ENCODE measurements at regions not wholly inside any gene's neighbourhood (a gene's known extent, or its start where the extent isn't known, plus 50 kb on each side); places are given as distances from the start of the nearest gene placed in this dataset.

GRCh38 chr17:79252886-79253285 lies 178.3 kb downstream of the ENGASE start:
- TF ChIP-seq POLR2A (IDR thresholded peaks at IDR 0.05) (no peak), CTCF (IDR thresholded peaks at IDR 0.05) (no peak)
- Histone ChIP-seq H3K27ac (no peak overlapping the region), H3K27me3 (peaks cover 0 to 6% of the 10 kb centered on the region in 2 donors), H3K36me3 (replicated peaks in 1 of 2; ENCODE audit: insufficient read depth in 1 of 2, low read depth in 2 of 2) (no peaks in the 10 kb centered on the region), H3K4me1 (no peaks in the 10 kb centered on the region), H3K9me3 (no peaks in the 10 kb centered on the region), H3K4me3 (no peak overlapping the region)
- DNase-seq (no peak), ATAC-seq (no peak)
- WGBS, 2 donors: 26 to 30% methylated on average over 12 of the region's 12 CpGs
- intact Hi-C loops (cut with DNase I): no loop called here

- intact Hi-C loops (cut with DNase I): no loop called here
- H3K27ac ChIP-seq: no peak overlapping the region
- no peak for DNase-seq
- H3K27me3 ChIP-seq: peaks cover 0 to 6% of the 10 kb centered on the region in 2 donors
- H3K4me3 ChIP-seq: no peak overlapping the region
- ATAC-seq: no peak
- H3K4me1 ChIP-seq: no peaks in the 10 kb centered on the region
- H3K9me3 ChIP-seq: no peaks in the 10 kb centered on the region
- H3K36me3 ChIP-seq (replicated peaks in 1 of 2; ENCODE audit: insufficient read depth in 1 of 2, low read depth in 2 of 2): no peaks in the 10 kb centered on the region
- TF ChIP-seq POLR2A (IDR thresholded peaks at IDR 0.05): no peak
- TF ChIP-seq CTCF (IDR thresholded peaks at IDR 0.05): no peak
- 56% methylated on average over 1 to 4 of the region's 4 CpGs for WGBS, 2 donors
Observed at GRCh38 chr17:79251824-79252223, 177.2 kb downstream of the ENGASE start.

DNA sequence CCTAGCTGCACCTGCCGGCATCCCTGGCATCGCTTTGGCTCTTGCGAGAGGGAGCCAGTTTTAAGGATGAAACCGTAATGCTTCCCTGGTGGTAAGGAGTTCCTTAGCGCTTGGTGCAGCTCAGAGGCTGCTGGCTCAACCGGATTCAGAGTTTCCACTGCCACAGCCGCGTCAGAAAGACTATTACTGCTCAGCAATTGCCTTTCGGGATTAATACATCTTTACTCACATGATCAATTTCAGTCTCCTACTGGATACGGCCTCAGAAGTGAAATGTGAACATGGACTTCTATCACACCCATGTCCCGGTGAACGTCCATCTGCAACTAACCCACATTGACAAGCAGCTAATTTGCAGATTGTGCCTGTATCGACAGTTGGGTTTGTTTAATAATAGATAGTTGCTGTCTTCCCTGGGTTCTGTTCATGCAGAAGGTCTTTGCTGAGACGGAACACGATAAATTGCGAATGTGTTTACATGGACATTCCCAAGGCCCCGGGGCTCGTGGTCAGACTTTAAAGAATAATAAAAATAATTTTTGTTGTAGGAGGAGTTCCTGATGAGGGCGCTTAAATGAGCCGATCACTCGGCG lies 175.4 kb downstream of the ENGASE start:
- 60 to 65% methylated on average over 22 of the region's 22 CpGs for WGBS, 2 donors
- DNase-seq: no peak
- Histone ChIP-seq H3K4me3 (no peak overlapping the region), H3K9me3 (no peaks in the 10 kb centered on the region), H3K27ac (no peak overlapping the region), H3K4me1 (no peaks in the 10 kb centered on the region), H3K27me3 (peaks cover 0 to 6% of the 10 kb centered on the region in 2 donors), H3K36me3 (replicated peaks in 1 of 2; ENCODE audit: insufficient read depth in 1 of 2, low read depth in 2 of 2) (no peaks in the 10 kb centered on the region)
- intact Hi-C loops (cut with DNase I): no loop called here
- ATAC-seq: no peak
- TF ChIP-seq CTCF (IDR thresholded peaks at IDR 0.05) (no peak), POLR2A (IDR thresholded peaks at IDR 0.05) (no peak)

GRCh38 chr17:79248843-79249493 lies 174.3 kb downstream of the ENGASE start:
- TF ChIP-seq CTCF (IDR thresholded peaks at IDR 0.05): no peak
- no peak for TF ChIP-seq POLR2A (IDR thresholded peaks at IDR 0.05)
- no peak overlapping the region for H3K27ac ChIP-seq
- no peaks in the 10 kb centered on the region for H3K36me3 ChIP-seq (replicated peaks in 1 of 2; ENCODE audit: insufficient read depth in 1 of 2, low read depth in 2 of 2)
- 44 to 56% methylated on average over 13 to 27 of the region's 27 CpGs for WGBS, 2 donors
- H3K9me3 ChIP-seq: no peaks in the 10 kb centered on the region
- H3K4me3 ChIP-seq: no peak overlapping the region
- peaks cover 0 to 6% of the 10 kb centered on the region in 2 donors for H3K27me3 ChIP-seq
- intact Hi-C loops (cut with DNase I): no loop called here
- DNase-seq (no peak), ATAC-seq (no peak)
- no peaks in the 10 kb centered on the region for H3K4me1 ChIP-seq

Data from body of pancreas (tissue), 4 donors.